Nucleus accumbens (tissue), 56 donors: ENCODE measurements at regions not wholly inside any gene's neighbourhood (a gene's known extent, or its start where the extent isn't known, plus 50 kb on each side); places are given as distances from the start of the nearest gene placed in this dataset.

Experiments used
- DNase-seq, 56 donors: peaks; one replicate each; lab custom pipeline; 2025; lab: John Stamatoyannopoulos, UW

DNA sequence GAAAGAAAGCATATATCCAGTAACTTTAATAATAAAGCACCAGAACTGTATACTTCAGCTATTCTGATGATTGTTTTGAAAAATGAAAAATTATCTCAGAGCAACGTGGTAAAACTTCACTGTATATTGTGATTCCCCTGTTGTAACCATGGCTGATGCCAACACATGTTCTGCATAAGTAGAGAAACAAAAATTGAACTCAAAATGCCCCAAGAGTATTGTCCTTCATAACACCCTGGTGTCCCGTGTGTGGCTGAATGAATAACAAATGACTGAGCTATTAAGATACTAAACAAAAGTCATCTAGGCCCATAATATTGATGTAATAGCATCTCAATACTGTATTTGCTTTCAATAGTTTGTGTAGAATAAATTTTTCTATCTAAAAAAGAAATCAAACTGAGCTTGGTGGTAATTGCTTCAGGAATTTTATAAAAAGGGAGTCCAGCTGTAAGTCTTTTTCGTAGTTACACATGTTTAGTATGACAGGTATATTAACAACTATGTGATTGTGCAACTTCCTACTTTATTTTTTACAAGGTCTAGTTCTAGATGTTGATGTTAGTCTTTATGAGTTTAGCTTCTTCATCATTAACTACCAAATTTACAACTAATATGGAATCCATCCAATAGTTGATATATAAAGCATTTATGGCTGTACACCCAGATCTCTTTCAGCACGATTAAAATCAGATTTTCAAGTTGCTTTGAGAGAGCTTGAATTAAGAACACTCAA is 623.8 kb upstream of the AGTR1 start:
- no peak for DNase-seq

DNA sequence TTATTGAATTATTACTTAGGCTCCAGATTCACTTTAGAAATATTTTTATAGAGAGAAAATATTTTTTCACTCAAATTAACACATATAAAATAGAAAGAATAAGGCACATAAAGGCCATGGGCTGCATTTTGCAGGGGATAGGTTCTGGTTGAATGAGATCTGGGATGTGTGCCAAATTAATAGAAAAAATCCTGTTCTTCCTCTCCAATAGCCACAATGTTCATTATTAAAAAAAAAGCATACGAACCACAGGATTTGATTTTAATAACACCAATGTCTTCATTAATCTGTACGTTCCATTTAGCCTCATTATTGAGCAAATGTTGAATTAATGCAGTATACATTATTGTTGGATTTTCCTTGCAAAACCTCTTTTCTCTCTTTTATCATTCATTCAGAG is 622.8 kb upstream of the AGTR1 start:
- no peak for DNase-seq

DNA sequence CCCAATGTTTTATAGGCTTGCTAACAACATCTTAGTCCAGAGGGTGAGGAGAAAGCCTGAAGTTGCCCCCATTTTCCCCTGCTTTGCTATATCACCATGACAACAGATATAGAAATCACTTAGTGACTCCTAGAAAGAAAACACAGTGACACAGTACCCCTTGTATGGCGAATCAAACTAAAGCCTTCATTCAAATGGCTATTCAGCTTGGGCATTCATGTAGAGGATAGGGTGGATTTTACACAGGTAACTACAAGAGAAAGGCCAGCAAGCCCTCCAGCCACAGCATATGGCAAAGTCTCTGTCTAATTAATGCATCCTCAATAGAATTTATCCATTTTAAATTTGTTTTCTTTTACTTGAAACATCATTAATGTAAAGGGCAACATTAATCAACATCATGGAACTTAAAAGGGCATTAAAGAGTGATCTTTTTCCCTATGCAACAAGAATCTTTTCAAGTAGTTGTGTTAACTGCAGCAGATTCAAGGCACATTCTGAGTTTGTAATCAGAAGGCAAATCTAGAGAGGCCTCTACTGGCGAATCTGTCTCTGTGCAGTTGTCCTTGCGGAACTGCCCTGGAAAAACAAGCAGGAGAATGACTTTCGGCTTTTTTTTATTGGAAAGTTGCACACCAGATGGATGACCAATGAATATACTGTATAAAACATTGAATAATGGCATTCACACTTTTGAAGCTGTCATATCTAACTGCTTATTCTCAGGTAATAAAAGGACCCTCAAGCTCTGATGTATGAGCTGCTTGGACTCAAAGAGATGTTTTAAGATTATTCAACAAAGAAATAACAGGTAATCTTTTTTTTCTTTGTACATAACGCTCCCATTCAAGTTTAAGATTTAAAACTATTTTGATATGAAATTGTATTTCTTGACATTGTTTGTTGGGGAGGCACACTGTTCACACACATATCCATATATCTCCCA is 621.7 kb upstream of the AGTR1 start:
- peak in 23 of 56 donors; percentile 1 to 44 (median 17) for DNase-seq

DNA sequence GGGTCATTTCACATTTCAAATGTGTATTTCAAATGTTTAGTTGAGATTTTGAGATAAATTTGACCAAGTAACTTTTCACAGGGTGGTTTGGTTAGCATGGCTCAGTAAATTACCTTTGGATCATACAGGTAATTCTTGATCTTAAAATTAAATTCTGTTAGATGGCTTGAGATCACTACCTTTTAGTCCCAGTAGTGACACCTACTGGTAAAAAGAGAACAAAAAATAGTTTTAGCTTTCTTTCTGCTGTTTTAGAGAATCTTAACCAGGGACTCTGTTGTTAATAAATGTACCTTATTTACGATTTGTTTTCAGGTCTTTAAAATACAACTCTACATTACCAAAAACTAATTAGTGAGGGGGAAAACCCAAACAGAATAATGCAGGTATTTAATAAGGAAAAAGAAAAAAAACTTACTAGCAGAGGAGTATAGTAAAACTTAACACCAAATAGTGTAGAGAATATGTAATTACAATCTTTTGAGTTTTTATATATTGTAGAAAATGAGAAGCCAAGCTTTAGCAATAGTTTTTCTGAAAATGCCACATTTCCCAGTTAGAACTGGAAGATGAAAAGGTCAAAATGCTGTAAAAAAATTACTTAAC is 620.3 kb upstream of the AGTR1 start:
- DNase-seq: no peak

DNA sequence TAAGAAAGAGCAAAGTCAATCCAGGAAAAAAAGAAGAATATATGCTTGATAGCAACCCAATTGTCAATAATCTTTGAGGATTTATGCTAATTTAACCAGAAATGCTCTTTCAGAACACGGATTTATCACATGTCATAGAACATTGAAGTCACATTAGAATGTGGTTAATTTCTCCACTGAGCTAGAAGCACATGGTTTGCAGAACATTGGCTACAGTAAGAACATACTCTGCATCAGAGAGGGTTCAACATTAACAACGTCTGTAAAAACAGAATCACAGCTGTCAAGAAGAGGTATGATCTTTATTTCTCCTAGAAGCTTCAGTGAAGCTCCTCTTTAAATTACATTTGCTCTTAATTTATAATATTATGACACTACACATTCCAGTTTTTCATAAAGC is 619.7 kb upstream of the AGTR1 start:
- no peak for DNase-seq

DNA sequence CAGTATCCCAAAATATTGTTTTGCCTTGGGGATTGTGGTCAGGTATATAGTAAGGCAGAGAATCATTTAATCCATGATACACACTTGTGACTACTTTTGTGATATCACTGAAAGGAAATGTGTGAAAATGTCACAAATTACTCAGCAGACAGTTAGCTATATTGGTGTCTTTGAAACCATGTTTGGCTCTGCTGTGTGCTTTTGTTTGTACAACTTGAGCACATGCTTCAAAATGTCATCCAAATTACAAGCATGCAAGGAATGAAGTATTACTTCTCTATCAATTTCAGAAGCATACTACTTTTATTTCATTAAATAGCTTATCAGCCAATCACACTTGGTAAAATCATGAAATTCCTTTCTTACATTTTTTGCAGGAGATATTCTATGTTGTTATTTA is 619.0 kb upstream of the AGTR1 start:
- no peak for DNase-seq

DNA sequence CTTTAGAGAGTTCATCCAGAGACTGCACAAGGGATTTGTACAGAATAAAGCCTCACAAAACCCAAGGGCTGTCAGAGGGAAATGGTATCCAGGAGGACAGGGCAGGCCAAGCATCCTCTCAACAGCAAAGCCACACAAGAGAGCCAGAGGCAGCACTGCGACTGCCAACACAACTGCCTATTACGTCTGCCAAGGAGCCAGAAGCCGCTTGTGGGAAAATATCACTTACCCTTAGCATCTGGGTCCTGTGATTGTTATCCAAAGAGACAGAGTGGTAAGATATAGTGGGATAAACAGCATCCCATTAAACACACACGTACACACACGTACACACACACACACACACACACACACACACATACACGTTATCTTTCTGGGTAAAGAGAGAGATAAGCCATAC is 618.3 kb upstream of the AGTR1 start:
- DNase-seq: peak in 43 of 56 donors; percentile 1 to 72 (median 39)

DNA sequence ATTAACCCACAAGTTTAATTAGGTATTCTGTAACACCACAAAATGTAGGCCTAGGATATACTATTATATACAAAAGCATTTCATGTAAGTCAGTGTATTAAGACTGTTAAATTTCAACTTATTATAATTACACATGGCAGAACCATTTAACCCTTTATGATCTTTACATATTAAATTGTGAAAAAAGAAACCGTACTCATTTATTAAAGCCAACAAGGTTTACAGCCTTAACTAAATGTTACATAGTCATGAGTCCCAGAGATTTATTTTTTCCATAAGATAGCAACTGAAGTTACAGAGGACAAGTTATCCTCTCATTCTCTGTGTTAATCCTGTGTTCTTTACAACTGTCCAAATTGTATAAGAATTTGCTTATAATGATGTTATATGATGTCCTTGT is 615.8 kb upstream of the AGTR1 start:
- DNase-seq: no peak

DNA sequence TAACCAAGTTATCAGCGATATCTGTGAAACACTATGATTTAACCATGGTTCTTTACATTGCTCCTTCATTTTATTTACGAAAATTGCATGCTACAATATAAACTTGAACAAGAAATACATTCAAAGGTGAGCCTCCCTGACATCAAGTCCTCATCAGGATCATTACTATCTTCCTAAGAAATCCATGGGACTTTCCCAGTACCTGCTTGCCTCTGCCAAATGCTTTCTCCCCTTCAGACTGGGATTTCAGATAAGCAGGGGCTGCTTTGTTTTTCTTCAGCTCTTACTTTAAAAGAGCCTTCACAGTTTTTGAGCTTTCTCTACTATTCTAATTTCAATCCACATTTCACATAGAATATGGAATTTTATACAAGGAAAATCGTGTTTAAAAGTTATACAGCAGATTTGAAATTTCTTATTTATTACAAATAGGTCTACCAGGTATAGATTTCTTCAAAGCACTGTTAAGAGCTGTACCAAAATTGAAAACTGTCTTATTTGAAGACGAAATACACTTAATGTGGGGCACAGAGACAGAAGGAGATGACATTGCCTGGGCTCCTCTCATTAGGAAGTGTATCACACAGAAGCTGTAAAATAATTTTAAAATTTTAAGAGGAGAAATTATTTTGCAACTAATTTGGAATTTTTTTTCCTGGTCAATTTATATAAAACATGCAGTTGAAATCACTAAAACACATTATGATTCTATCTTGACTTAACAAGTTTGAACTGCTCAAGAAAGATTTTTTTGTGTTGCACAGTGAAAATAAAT is 615.0 kb upstream of the AGTR1 start:
- no peak for DNase-seq

DNA sequence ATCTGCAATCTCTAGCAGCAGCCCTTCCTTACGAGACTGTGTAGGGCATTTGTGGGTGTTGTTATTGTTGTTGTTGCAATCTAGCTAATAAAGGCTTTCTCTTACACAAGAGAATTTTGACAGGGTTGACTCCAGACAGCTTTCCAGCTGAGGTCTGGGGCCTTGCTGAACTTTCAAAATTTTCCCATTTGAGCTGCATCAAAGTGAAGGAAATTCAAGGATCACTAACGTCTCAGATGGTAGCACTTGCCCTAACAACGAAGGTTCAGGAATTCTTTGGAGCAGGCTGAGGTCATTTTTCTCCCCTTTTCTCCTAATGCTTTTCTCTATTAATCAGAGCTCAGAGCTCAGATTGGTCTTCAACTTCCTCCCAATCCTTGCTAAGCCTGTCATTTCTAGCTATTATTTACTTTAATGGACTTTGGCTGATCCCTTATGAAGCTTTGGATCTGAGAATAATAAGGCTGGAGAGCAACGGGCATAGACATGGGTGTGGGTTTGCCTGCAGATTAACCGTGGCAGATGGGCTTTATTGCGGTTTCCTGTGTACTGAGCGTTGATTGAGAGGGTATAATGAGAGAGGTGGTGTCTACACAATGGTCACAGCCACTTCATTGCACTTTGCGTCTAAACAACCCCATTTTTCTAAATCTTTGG is 614.0 kb upstream of the AGTR1 start:
- DNase-seq: peak in 2 of 56 donors; percentile 1 to 4

DNA sequence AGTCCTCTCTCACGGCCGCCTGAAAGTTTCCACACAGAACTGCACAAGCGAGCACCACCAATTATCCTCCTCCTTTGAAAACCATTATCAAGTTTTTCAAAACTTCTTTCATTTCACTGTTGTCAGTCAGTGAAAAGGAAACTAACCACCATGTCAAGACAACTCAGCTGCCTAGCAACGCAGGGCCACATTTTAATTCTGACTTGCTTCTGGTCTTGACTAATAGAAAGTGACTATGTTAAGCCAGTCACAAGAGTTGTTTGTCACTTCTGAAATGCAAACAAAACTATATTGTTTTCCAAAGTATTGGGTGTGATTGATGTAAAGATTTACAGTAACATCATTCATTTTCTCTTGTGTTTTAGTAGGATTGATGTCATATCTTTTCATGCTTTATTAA is 612.8 kb upstream of the AGTR1 start:
- peak in 4 of 56 donors; percentile 0 to 9 (median 4) for DNase-seq

DNA sequence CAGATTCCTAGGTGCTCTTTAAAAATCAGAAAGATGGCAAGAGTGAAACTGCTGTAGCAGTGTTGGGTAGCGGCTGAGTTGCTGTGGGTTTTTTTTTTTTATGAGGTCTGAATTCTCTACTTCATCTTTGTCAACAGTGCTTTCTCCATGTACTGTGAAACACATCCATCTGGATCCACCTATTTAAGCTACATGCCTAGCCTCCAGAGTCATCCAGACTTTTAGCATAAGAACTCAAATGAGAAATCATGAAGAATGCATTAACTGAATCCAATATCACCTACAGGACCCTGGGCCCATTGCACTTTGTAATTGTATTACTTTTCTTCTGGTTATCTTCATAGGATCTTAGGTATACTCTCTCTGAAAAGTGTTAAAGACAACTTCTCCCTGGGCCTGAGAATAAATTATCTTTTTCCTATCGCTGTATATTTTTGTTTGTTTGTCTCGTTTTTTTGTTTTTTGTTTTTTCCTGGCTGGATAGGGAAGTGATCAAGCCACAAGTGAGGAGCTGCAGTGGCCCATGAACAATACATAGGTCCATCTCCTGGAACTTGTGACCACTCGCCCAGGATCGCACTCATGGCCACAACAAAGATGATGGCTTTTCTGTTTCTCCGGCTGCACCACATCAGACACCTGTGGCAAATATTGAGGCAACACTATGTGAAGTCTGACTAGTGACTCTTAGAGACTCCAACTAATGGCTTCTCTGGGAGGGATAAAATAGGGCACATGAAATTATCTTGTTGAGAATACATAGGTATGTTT is 609.9 kb upstream of the AGTR1 start:
- no peak for DNase-seq

DNA sequence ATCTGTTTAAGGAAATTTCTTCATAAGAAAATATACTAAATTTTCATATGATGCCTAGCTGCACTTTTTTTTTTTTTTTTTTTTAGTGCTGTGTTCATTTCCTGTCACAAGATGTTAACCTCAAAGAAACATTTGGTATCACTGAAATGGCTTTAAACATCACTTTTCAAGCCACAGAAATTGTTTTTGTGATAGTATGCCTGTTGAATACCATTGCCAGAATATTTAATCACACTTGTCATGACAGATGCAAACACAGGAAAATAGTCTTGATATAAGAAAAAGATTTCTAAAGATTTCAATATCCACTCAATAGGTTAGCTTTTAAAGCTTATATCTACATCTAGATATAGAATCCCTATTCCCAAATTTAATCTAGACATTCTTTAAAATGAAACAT is 608.5 kb upstream of the AGTR1 start:
- no peak for DNase-seq

DNA sequence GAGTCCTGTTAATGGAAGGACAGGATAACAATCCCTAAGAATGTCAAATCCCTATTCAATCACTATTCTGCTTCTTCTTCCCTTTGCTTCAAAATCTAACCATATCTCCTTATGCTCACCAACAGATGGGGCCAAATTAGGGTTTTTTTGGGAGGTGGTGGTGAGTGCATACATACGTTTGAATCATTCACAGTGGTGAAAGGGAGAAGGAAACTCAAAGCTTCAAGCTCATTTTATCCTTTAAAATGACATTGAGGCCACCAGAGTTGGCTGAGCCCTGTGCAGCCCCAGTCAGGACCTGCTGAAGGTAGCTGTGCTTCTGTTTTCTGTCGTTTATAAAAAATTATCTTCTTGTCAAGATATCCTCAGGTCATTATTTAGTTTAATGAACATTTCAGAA is 607.5 kb upstream of the AGTR1 start:
- no peak for DNase-seq

DNA sequence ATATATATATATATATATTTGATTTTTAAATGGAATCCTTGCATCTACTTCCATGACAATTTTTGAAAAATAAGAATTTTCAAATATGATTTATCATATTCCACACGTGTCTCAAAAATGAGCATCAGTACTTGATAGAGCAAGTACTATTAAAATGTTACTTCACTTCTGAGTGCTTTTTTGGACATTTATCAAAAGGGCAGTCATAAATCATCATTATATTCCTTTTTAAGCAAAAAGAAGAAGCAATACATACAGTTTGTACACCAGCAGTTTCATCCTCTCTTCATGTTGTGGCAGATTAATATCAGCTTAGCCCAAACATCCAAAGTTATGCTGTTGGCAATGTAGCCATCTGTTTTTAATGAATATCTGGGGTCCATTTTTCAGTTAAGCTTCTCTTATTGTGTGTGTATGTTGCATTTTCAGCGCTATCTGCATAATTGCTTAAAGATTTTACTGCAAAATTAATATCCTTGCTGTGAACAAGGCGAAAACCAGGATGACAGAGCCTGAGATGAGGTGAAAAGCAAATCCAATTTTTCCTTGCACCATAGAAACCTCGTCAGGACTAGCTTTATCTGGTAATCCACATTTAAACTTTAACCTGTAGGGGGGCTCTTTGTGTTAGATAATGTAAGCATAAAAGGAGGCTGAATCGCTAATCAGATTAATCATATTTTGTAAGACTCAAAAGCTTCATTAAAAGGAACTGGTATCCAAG is 604.9 kb upstream of the AGTR1 start:
- no peak for DNase-seq

DNA sequence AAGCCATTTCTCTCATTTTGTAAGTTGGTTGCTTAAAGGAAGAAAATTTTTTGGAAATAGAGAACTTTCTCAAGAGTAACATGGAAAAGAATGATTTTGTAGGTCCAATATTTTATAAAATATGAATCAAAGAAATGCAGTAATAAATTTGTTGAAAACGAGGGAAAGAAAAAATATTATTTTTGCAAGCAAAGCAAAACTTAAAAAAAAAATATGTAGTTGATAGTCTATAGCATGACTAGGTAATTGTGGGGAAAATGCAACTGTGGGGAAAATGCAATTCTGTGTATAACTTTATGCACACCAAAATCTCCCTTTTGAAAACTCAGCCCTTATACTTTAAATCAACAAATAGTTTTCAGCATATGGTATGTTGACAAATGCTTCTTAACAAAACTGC is 604.0 kb upstream of the AGTR1 start:
- no peak for DNase-seq

DNA sequence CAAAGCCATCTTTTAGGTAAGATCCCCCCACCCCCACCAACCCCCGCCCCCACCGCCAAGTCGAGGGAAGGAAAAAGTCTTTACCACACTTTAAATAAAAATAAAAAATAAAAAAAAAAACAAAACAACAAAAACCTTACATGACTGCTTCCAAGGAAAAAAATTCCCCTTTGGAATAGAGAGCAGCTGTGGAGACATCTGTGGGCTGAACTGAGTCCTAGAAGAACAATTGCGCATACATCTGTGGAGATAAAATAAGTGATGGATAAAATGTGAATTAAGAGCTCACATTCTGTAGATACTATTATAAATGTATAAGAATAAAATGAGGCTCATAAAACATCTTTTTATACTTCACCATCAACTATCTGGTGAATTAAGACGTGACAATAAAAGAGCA is 601.7 kb upstream of the AGTR1 start:
- DNase-seq: no peak

DNA sequence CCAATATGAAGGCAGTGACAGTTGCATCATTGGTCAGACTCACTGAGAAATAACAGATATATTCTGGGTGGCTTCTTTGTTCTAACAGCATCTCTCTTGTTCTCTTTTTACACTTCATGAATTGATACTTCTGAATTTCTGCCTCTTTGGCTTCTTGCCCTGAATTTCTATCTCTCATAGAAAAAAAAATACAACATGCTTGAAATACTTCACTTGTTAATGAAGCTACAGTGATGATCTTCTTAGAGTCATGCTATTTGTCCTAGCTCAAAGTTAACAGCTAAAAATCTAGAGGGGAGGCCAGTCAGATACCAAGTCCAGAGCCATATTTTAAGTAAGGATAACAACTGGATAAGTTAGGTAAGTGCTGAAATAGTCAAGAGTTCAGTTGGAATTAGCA is 597.2 kb upstream of the AGTR1 start:
- DNase-seq: no peak

DNA sequence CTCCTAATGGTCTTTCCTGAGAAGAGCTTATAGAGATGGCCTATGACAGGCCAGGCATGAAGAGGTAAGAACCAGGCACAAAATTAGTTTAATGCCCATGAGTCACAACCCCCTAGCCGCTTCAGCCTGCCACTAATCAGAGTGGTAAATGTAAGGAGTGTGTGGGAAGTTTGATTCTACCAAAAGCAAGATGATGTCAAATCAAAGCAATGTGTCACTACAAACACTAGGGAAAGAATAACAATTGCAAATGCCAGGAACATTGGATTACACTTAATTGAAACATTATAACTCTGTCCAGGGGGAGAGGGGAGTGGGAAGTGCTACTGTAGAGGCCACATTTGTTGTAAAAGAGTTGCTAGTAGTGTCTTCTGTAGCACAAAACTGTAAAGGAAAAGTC is 596.6 kb upstream of the AGTR1 start:
- DNase-seq: no peak
